ENCODE measurements at regions not wholly inside any gene's neighbourhood (a gene's known extent, or its start where the extent isn't known, plus 50 kb on each side); places are given as distances from the start of the nearest gene placed in this dataset.

GRCh38 chr20:50269091-50270033 lies 78.7 kb downstream of the CEBPB start:
- Histone ChIP-seq H3K27ac (no peak overlapping the region), H3K9me3 (no peaks in the 10 kb centered on the region), H3K4me3 (no peak overlapping the region), H3K27me3 (no peaks in the 10 kb centered on the region), H3K36me3 (no peaks in the 10 kb centered on the region), H3K4me1 (peaks cover 6 to 31% (median 21%) of the 10 kb centered on the region in 4 donors)
- in situ Hi-C loops (cut with MboI; ENCODE audit: low pct_ligation_motif_present in 1 of 4, low pct_unique_long_range_greater_than_20kb in 1 of 4, low sequenced_read_pairs in 3 of 4): no loop called here
- DNase-seq: no peak
- TF ChIP-seq POLR2A (IDR thresholded peaks at IDR 0.05) (no peak), POLR2AphosphoS5 (IDR thresholded peaks at IDR 0.05) (no peak), CTCF (IDR thresholded peaks at IDR 0.05) (no peak), EP300 (IDR thresholded peaks at IDR 0.05; ENCODE audit: low read depth) (no peak)
- WGBS, 2 donors (ENCODE audit: low coverage in 1 of 2): 70 to 73% methylated on average over 4 to 19 of the region's 20 CpGs
- intact Hi-C loops (cut with DNase I; ENCODE audit: low total_unique reads): no loop called here

- Histone ChIP-seq H3K4me3 (no peak overlapping the region), H3K4me1 (peaks cover 6 to 31% (median 21%) of the 10 kb centered on the region in 4 donors), H3K36me3 (no peaks in the 10 kb centered on the region), H3K27ac (no peak overlapping the region), H3K9me3 (no peaks in the 10 kb centered on the region), H3K27me3 (no peaks in the 10 kb centered on the region)
- intact Hi-C loops (cut with DNase I; ENCODE audit: low total_unique reads): no loop called here
- WGBS, 2 donors (ENCODE audit: low coverage in 1 of 2): 86% methylated on average over 8 of the region's 8 CpGs; no CpG with 5 or more reads in 1 of the 2 donors
- no peak for DNase-seq
- in situ Hi-C loops (cut with MboI; ENCODE audit: low pct_ligation_motif_present in 1 of 4, low pct_unique_long_range_greater_than_20kb in 1 of 4, low sequenced_read_pairs in 3 of 4): no loop called here
- TF ChIP-seq POLR2AphosphoS5 (IDR thresholded peaks at IDR 0.05) (no peak), CTCF (IDR thresholded peaks at IDR 0.05) (no peak), POLR2A (IDR thresholded peaks at IDR 0.05) (no peak), EP300 (IDR thresholded peaks at IDR 0.05; ENCODE audit: low read depth) (no peak)
Observed at GRCh38 chr20:50270034-50270395, 79.4 kb downstream of the CEBPB start.

- no peak for DNase-seq
- WGBS, 2 donors (ENCODE audit: low coverage in 1 of 2): 78% methylated on average over 19 of the region's 19 CpGs; no CpG with 5 or more reads in 1 of the 2 donors
- intact Hi-C loops (cut with DNase I; ENCODE audit: low total_unique reads) (no loop called here), in situ Hi-C loops (cut with MboI; ENCODE audit: low pct_ligation_motif_present in 1 of 4, low pct_unique_long_range_greater_than_20kb in 1 of 4, low sequenced_read_pairs in 3 of 4) (no loop called here)
- no peaks in the 10 kb centered on the region for H3K9me3 ChIP-seq
- no peak for TF ChIP-seq CTCF (IDR thresholded peaks at IDR 0.05)
- TF ChIP-seq EP300 (IDR thresholded peaks at IDR 0.05; ENCODE audit: low read depth): no peak
- TF ChIP-seq POLR2A (IDR thresholded peaks at IDR 0.05): no peak
- TF ChIP-seq POLR2AphosphoS5 (IDR thresholded peaks at IDR 0.05): no peak
- no peak overlapping the region for H3K4me3 ChIP-seq
- no peaks in the 10 kb centered on the region for H3K27me3 ChIP-seq
- peak overlapping the region in 2 of 4 donors; percentile 4 to 13 for H3K27ac ChIP-seq
- H3K4me1 ChIP-seq: peaks cover 6 to 31% (median 21%) of the 10 kb centered on the region in 4 donors
- no peaks in the 10 kb centered on the region for H3K36me3 ChIP-seq
Observed at GRCh38 chr20:50270569-50270968, 79.9 kb downstream of the CEBPB start.

- Histone ChIP-seq H3K4me3 (no peak overlapping the region), H3K4me1 (peaks cover 6 to 30% (median 20%) of the 10 kb centered on the region in 4 donors), H3K27me3 (no peaks in the 10 kb centered on the region), H3K36me3 (no peaks in the 10 kb centered on the region), H3K27ac (peak overlapping the region in 2 of 4 donors; percentile 4 to 13), H3K9me3 (no peaks in the 10 kb centered on the region)
- TF ChIP-seq EP300 (IDR thresholded peaks at IDR 0.05; ENCODE audit: low read depth) (no peak), CTCF (IDR thresholded peaks at IDR 0.05) (no peak), POLR2A (IDR thresholded peaks at IDR 0.05) (no peak), POLR2AphosphoS5 (IDR thresholded peaks at IDR 0.05) (no peak)
- WGBS, 2 donors (ENCODE audit: low coverage in 1 of 2): 69 to 79% methylated on average over 5 to 7 of the region's 7 CpGs
- in situ Hi-C loops (cut with MboI; ENCODE audit: low pct_ligation_motif_present in 1 of 4, low pct_unique_long_range_greater_than_20kb in 1 of 4, low sequenced_read_pairs in 3 of 4): no loop called here
- DNase-seq: no peak
- intact Hi-C loops (cut with DNase I; ENCODE audit: low total_unique reads): no loop called here
Observed at GRCh38 chr20:50271176-50271575, 80.5 kb downstream of the CEBPB start.
